SK-N-MC (cell line): ENCODE measurements at regions not wholly inside any gene's neighbourhood (a gene's known extent, or its start where the extent isn't known, plus 50 kb on each side); places are given as distances from the start of the nearest gene placed in this dataset.

ENCODE experiments used
- DNase-seq: peaks from one replicate; pipeline ENCODE4 v3.0.0-alpha.2; 2011; ENCODE audit warnings: low read depth, low spot score
- H3K27ac ChIP-seq: fragments of 200-600 bp; sonication (generic); 2 replicates; pipeline ENCODE4 v1.5.1; 2016; ENCODE audit warnings: mixed run types
- H3K36me3 ChIP-seq: fragments of 200-600 bp; sonication (generic); 2 replicates; pipeline ENCODE4 v1.6.1; 2017; ENCODE audit warnings: antibody characterized with exemption, low read length, mixed read lengths; ENCODE audit not compliant: insufficient read depth
- H3K4me3 ChIP-seq: fragments of 200-600 bp; sonication (generic); 2 replicates; pipeline ENCODE4 v1.5.1; 2016
- H3K9ac ChIP-seq: fragments of 200-600 bp; sonication (generic); 2 replicates; pipeline ENCODE4 v1.8.0; 2017; ENCODE audit warnings: mixed run types, mixed read lengths; ENCODE audit not compliant: insufficient read length
- H3K9me3 ChIP-seq: fragments of 200-600 bp; sonication (generic); 2 replicates; pipeline ENCODE4 v1.6.1; 2017; ENCODE audit warnings: low read depth, mild to moderate bottlenecking, antibody characterized with exemption, low read length, moderate library complexity, mixed read lengths
- EZH2 ChIP-seq: fragments of 200-600 bp; sonication (generic); IDR thresholded peaks from one replicate; pipeline ENCODE4 v1.6.1; 2017; ENCODE audit warnings: antibody characterized with exemption
- FOXP2 ChIP-seq: optimal IDR thresholded peaks from 2 replicates; pipeline ENCODE3; 2011; ENCODE audit warnings: mild to moderate bottlenecking, moderate library complexity; ENCODE audit not compliant: insufficient read depth; ENCODE audit errors: extremely low read length, control extremely low read depth
- POLR2AphosphoS5 ChIP-seq: IDR thresholded peaks from 2 replicates; pipeline ENCODE4 v1.6.1; 2012; ENCODE audit warnings: mild to moderate bottlenecking, low read depth, low read length, borderline replicate concordance

GRCh38 chr3:72299823-72300222 lies 514.9 kb upstream of the PROK2 start:
- H3K9me3 ChIP-seq = no peaks in the 10 kb centered on the region
- no peak overlapping the region for H3K27ac ChIP-seq
- TF ChIP-seq POLR2AphosphoS5 (no peak), FOXP2 (no peak)
- H3K4me3 ChIP-seq = no peak overlapping the region
- H3K9ac ChIP-seq = no peak overlapping the region
- H3K36me3 ChIP-seq = no peaks in the 10 kb centered on the region
- DNase-seq = no peak

GRCh38 chr3:72299321-72299802 lies 514.4 kb upstream of the PROK2 start:
- no peak overlapping the region for H3K4me3 ChIP-seq
- no peak overlapping the region for H3K9ac ChIP-seq
- TF ChIP-seq FOXP2 (no peak), EZH2 (no peak), POLR2AphosphoS5 (no peak)
- no peaks in the 10 kb centered on the region for H3K36me3 ChIP-seq
- DNase-seq = no peak
- H3K27ac ChIP-seq = no peak overlapping the region
- H3K9me3 ChIP-seq = no peaks in the 10 kb centered on the region

DNA sequence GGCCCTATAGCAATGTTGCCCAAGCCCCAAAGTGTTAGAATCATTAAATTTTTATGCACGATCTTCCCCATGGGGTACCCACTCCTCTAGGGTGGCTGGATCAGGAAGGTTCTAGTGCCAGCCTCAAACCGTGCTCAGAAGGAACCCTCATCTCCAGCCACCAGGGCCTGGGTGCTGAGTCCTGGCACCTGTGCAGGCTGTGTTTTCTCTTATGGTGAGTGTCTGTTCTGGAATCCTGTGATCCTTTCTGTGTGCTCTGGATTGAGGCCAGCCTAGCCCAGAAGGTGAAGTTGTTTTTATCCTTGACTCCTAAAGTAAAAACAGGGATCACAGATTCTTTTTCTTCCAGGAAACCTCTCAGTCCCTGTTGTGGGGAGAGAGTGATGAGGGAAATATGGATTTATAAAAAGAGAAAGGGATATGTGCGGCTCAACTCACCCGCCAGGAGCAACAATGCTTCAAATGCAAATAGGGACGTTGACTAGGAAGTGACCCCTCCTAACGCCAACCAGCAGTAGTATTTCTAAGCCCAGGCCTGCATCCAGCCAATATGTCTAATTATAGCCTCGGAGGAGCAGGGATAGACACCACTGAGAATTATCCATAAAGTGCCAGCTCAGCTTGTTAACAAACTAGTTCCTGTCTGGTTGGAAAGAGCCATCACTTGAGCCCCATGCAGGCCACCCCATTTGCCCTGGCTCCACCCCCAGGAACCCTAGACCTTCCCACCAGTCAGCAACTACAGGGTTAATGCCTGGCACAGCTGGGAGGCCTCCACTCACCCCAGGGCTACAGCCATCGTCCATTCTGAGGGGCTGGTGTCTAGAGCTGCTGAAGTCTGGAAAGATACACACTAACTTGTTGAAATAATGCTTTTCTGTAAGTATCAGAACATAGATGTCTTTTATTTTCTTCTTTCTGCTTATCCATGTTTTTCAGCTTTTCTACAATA lies 513.5 kb upstream of the PROK2 start:
- no peaks in the 10 kb centered on the region for H3K36me3 ChIP-seq
- H3K4me3 ChIP-seq = no peak overlapping the region
- H3K9ac ChIP-seq = no peak overlapping the region
- no peak for DNase-seq
- no peaks in the 10 kb centered on the region for H3K9me3 ChIP-seq
- no peak for TF ChIP-seq FOXP2
- TF ChIP-seq POLR2AphosphoS5 = no peak
- TF ChIP-seq EZH2 = no peak
- H3K27ac ChIP-seq = no peak overlapping the region

GRCh38 chr3:72297481-72297880 lies 512.5 kb upstream of the PROK2 start:
- no peak overlapping the region for H3K27ac ChIP-seq
- DNase-seq = no peak
- H3K36me3 ChIP-seq = no peaks in the 10 kb centered on the region
- H3K9ac ChIP-seq = no peak overlapping the region
- no peak overlapping the region for H3K4me3 ChIP-seq
- TF ChIP-seq EZH2 (no peak), FOXP2 (no peak), POLR2AphosphoS5 (no peak)
- no peaks in the 10 kb centered on the region for H3K9me3 ChIP-seq

GRCh38 chr3:72296477-72297111 lies 511.6 kb upstream of the PROK2 start:
- Histone ChIP-seq H3K4me3 (no peak overlapping the region), H3K27ac (no peak overlapping the region), H3K9me3 (no peaks in the 10 kb centered on the region), H3K9ac (no peak overlapping the region), H3K36me3 (no peaks in the 10 kb centered on the region)
- no peak for DNase-seq
- TF ChIP-seq POLR2AphosphoS5 (no peak), FOXP2 (no peak), EZH2 (no peak)

GRCh38 chr3:72295962-72296450 lies 511.1 kb upstream of the PROK2 start:
- no peak for TF ChIP-seq FOXP2
- TF ChIP-seq POLR2AphosphoS5 = no peak
- no peak for TF ChIP-seq EZH2
- no peak overlapping the region for H3K27ac ChIP-seq

DNA sequence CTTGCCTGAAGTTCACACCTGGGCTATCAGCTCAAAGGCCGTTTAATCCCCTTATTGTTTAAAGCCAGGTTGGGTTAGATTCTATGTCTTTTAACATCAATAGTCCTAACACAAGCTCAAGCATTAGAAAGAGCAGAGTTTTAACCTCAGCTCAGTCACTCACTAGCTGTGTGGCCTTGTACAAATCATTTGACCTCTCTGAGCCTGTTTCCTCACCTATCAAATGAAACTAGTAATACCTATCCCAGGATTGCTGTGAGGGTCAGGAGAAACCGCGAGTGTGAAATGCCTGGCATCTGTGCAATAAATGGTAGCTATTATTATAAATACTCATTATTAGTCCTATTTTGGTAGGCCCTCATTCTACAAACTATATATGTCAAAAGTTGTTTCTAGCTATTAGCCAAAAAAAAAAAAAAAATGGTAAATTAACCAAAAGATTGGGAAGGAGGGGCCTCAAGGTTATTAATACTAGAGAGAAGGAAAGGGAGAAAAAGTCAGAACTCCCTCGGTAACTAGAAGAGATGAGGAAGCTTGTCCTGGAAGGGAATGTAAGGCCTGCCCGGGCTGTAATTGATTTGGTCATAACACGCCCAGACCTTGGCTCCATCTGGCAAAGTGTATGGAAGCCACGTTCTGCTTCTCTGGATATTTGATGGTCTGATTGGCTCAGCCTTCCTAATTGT lies 510.5 kb upstream of the PROK2 start:
- no peak overlapping the region for H3K4me3 ChIP-seq
- DNase-seq = no peak
- no peak for TF ChIP-seq EZH2
- TF ChIP-seq FOXP2 = no peak
- TF ChIP-seq POLR2AphosphoS5 = no peak
- H3K36me3 ChIP-seq = no peaks in the 10 kb centered on the region
- no peaks in the 10 kb centered on the region for H3K9me3 ChIP-seq
- H3K9ac ChIP-seq = no peak overlapping the region
- no peak overlapping the region for H3K27ac ChIP-seq

More at GRCh38 chr3:72295962-72296450, 511.1 kb upstream of the PROK2 start:
- Histone ChIP-seq H3K9ac (no peak overlapping the region), H3K4me3 (no peak overlapping the region), H3K9me3 (no peaks in the 10 kb centered on the region), H3K36me3 (no peaks in the 10 kb centered on the region)
- no peak for DNase-seq

DNA sequence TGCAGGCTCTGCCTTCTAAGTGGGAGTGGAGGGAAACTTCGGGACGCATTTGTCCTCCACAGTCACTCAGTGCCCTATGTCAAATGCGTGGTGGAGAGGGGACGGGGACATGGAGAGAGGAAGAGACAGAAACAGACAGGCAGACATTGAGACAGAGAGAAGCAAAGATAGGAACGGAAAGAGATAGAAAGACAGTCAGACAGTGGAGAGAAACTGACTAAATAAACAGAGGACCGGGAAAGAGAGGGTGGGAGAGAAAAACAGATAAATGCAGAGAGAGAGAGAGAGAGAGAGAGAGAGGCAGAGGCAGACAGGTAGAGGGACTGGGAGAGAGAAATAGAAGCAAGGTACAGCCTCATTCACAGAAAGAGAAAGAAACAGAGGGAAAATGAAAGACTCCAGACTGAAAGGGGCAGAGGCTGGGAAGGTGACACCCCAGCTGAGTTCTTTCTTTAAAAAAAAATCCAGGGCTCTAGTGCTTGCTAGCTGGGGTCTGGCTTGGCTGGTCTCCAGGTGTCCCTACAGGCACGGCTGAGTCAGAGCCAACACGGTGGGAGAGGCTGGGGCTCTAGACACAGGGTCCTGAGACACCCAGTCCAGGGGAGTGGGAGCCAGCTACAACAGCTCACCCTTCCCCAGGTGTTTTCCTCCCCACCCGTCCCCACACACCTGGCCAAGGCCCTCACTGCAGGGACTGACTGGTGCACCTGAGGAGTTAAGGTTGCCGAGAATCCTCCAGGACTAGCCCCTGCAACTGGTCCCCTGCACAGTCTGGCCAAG lies 506.1 kb upstream of the PROK2 start:
- TF ChIP-seq POLR2AphosphoS5 (no peak), FOXP2 (no peak), EZH2 (no peak)
- Histone ChIP-seq H3K9me3 (no peaks in the 10 kb centered on the region), H3K4me3 (no peak overlapping the region), H3K36me3 (no peaks in the 10 kb centered on the region), H3K27ac (no peak overlapping the region), H3K9ac (no peak overlapping the region)
- DNase-seq = no peak
